Neural cell (in vitro differentiated cells): ENCODE measurements at regions not wholly inside any gene's neighbourhood (a gene's known extent, or its start where the extent isn't known, plus 50 kb on each side); places are given as distances from the start of the nearest gene placed in this dataset.

Experiments used
- H2AFZ ChIP-seq: fragments of 200-600, 300-800 bp; sonication (generic), shearing (Covaris generic); 2 replicates; pipeline ENCODE4 v1.6.0; 2014; ENCODE audit warnings: low read depth, mild to moderate bottlenecking, antibody characterized with exemption, low read length, moderate library complexity
- H3F3A ChIP-seq: fragments of 200-600 bp; shearing (Covaris generic); 2 replicates; pipeline ENCODE4 v1.6.1; 2016; ENCODE audit warnings: mild to moderate bottlenecking, moderate library complexity, mixed read lengths, antibody characterized with exemption, low read length; ENCODE audit not compliant: insufficient read depth, poor library complexity, severe bottlenecking
- H3K27ac ChIP-seq: fragments of 200-600, 300-800 bp; sonication (generic), shearing (Covaris generic); 2 replicates; pipeline ENCODE4 v1.5.1; 2014; ENCODE audit warnings: mild to moderate bottlenecking, low read length, moderate library complexity
- H3K27me3 ChIP-seq: fragments of 300-800, 200-600 bp; sonication (generic), shearing (Covaris generic); 2 replicates; pipeline ENCODE4 v1.6.0; 2014; ENCODE audit warnings: mild to moderate bottlenecking, low read depth, low read length, moderate library complexity; ENCODE audit not compliant: insufficient read depth
- H3K36me3 ChIP-seq: fragments of 300-800, 200-600 bp; sonication (generic), shearing (Covaris generic); 2 replicates; pipeline ENCODE4 v1.5.1; 2014; ENCODE audit warnings: mild to moderate bottlenecking, antibody characterized with exemption, low read length, moderate library complexity; ENCODE audit not compliant: insufficient read depth
- H3K4me2 ChIP-seq: fragments of 300-800, 200-600 bp; sonication (generic), shearing (Covaris generic); 2 replicates; pipeline ENCODE4 v1.6.0; 2014; ENCODE audit warnings: mild to moderate bottlenecking, low read length
- H3K4me3 ChIP-seq: fragments of 300-800, 200-600 bp; sonication (generic), shearing (Covaris generic); 2 replicates; pipeline ENCODE4 v1.5.1; 2014; ENCODE audit warnings: mild to moderate bottlenecking, low read length, moderate library complexity
- H3K79me2 ChIP-seq: fragments of 200-600 bp; shearing (Covaris generic); replicated peaks from 2 replicates; pipeline ENCODE4 v1.6.0; 2014; ENCODE audit warnings: mild to moderate bottlenecking, low read length, moderate library complexity; ENCODE audit not compliant: insufficient read depth
- H3K9ac ChIP-seq: fragments of 300-800, 200-600 bp; sonication (generic), shearing (Covaris generic); 2 replicates; pipeline ENCODE4 v1.6.1; 2016; ENCODE audit warnings: mild to moderate bottlenecking, low read length, mixed read lengths
- H3K9me2 ChIP-seq: fragments of 200-600 bp; shearing (Covaris generic); 2 replicates; pipeline ENCODE4 v1.6.1; 2016; ENCODE audit warnings: mild to moderate bottlenecking, low read length, mixed read lengths; ENCODE audit not compliant: insufficient read depth
- H3K9me3 ChIP-seq: fragments of 200-600, 300-800 bp; sonication (generic), shearing (Covaris generic); 2 replicates; pipeline ENCODE4 v1.6.1; 2016; ENCODE audit warnings: mild to moderate bottlenecking, mixed run types, low read length, moderate library complexity, mixed read lengths
- H4K20me1 ChIP-seq: fragments of 200-600 bp; shearing (Covaris generic); 2 replicates; pipeline ENCODE4 v1.6.1; 2016; ENCODE audit warnings: mild to moderate bottlenecking, mixed run types; ENCODE audit not compliant: insufficient read depth
- CTCF ChIP-seq: fragments of 450-650 bp; IDR thresholded peaks from 2 replicates; pipeline ENCODE4 v1.5.1; 2014; ENCODE audit warnings: antibody characterized with exemption, mild to moderate bottlenecking, moderate library complexity; ENCODE audit not compliant: poor library complexity, severe bottlenecking
- EP300 ChIP-seq: fragments of 450-650 bp; conservative IDR thresholded peaks from 2 replicates; pipeline ENCODE4 v1.6.1; 2014; ENCODE audit warnings: antibody characterized with exemption, mild to moderate bottlenecking, moderate library complexity; ENCODE audit not compliant: poor library complexity, severe bottlenecking
- EZH2 ChIP-seq: fragments of 200-600, 300-800 bp; shearing (Covaris generic), sonication (generic); IDR thresholded peaks from 2 replicates; pipeline ENCODE4 v1.6.1; 2014; ENCODE audit warnings: antibody characterized with exemption, low read length, borderline replicate concordance, mild to moderate bottlenecking; ENCODE audit not compliant: insufficient read depth, poor library complexity, severe bottlenecking
- MXI1 ChIP-seq: fragments of 450-650 bp; conservative IDR thresholded peaks from 2 replicates; pipeline ENCODE4 v1.6.1; 2014; ENCODE audit warnings: antibody characterized with exemption, mild to moderate bottlenecking; ENCODE audit not compliant: poor library complexity, severe bottlenecking
- POLR2AphosphoS5 ChIP-seq: IDR thresholded peaks from 2 replicates; pipeline ENCODE4 v1.6.1; 2012
- RAD21 ChIP-seq: fragments of 450-650 bp; conservative IDR thresholded peaks from 2 replicates; pipeline ENCODE4 v1.6.1; 2014; ENCODE audit warnings: antibody characterized with exemption, mild to moderate bottlenecking, moderate library complexity
- REST ChIP-seq: IDR thresholded peaks from 2 replicates; pipeline ENCODE4 v1.6.1; 2012; ENCODE audit warnings: borderline replicate concordance
- SMC3 ChIP-seq: fragments of 450-650 bp; conservative IDR thresholded peaks from 2 replicates; pipeline ENCODE4 v1.6.1; 2014; ENCODE audit warnings: antibody characterized with exemption, mild to moderate bottlenecking, moderate library complexity; ENCODE audit not compliant: poor library complexity
- TAF1 ChIP-seq: IDR thresholded peaks from 2 replicates; pipeline ENCODE4 v1.6.1; 2012; ENCODE audit warnings: low read depth

GRCh38 chr2:4673025-4673489 lies 969.7 kb downstream of the DCDC2C start:
- no peaks in the 10 kb centered on the region for H3K36me3 ChIP-seq
- H3K9me2 ChIP-seq, result no peaks in the 10 kb centered on the region
- TF ChIP-seq SMC3 (no peak), POLR2AphosphoS5 (no peak), CTCF (no peak), MXI1 (no peak), EZH2 (no peak), RAD21 (no peak), TAF1 (no peak), REST (no peak), EP300 (no peak)
- H3K27ac ChIP-seq, result no peak overlapping the region
- no peaks in the 10 kb centered on the region for H3K9me3 ChIP-seq
- H4K20me1 ChIP-seq, result no peaks in the 10 kb centered on the region
- no peaks in the 10 kb centered on the region for H3K79me2 ChIP-seq
- no peak overlapping the region for H3K4me3 ChIP-seq
- H3K4me2 ChIP-seq, result no peak overlapping the region
- H2AFZ ChIP-seq, result no peak overlapping the region
- H3K9ac ChIP-seq, result no peak overlapping the region
- H3K27me3 ChIP-seq, result no peaks in the 10 kb centered on the region
- H3F3A ChIP-seq, result no peaks in the 10 kb centered on the region

GRCh38 chr2:4674007-4674406 lies 970.6 kb downstream of the DCDC2C start:
- H3K9me2 ChIP-seq, result no peaks in the 10 kb centered on the region

More at GRCh38 chr2:4674007-4674406, 970.6 kb downstream of the DCDC2C start:
- H3K9me3 ChIP-seq, result no peaks in the 10 kb centered on the region
- no peak for TF ChIP-seq CTCF
- TF ChIP-seq MXI1, result no peak
- TF ChIP-seq REST, result no peak
- TF ChIP-seq TAF1, result no peak
- no peak for TF ChIP-seq POLR2AphosphoS5
- TF ChIP-seq EP300, result no peak
- no peak for TF ChIP-seq RAD21
- no peak for TF ChIP-seq EZH2
- no peak for TF ChIP-seq SMC3
- H3F3A ChIP-seq, result no peaks in the 10 kb centered on the region
- no peaks in the 10 kb centered on the region for H4K20me1 ChIP-seq
- H3K79me2 ChIP-seq, result no peaks in the 10 kb centered on the region
- H3K36me3 ChIP-seq, result no peaks in the 10 kb centered on the region
- H3K27ac ChIP-seq, result no peak overlapping the region
- no peak overlapping the region for H3K9ac ChIP-seq
- no peaks in the 10 kb centered on the region for H3K27me3 ChIP-seq
- no peak overlapping the region for H2AFZ ChIP-seq
- H3K4me2 ChIP-seq, result no peak overlapping the region
- H3K4me3 ChIP-seq, result no peak overlapping the region
